Choroid plexus epithelial cell (primary cell): ENCODE measurements at regions not wholly inside any gene's neighbourhood (a gene's known extent, or its start where the extent isn't known, plus 50 kb on each side); places are given as distances from the start of the nearest gene placed in this dataset.

Experiments used
- DNase-seq: peaks from one replicate; pipeline ENCODE4 v3.0.0-alpha.2; 2010; ENCODE audit warnings: low read depth
- H3K4me3 ChIP-seq: 2 replicates; pipeline ENCODE4 v1.5.1; 2011; ENCODE audit warnings: low read depth, mild to moderate bottlenecking, control low read depth, low read length, moderate library complexity
- TF ChIP-seq, protein P1 (sequence below): conservative IDR thresholded peaks from 2 replicates; pipeline ENCODE4 v1.5.1; 2011; ENCODE audit warnings: low read depth, mild to moderate bottlenecking, control low read depth, inconsistent platforms, low read length, moderate library complexity

DNA sequence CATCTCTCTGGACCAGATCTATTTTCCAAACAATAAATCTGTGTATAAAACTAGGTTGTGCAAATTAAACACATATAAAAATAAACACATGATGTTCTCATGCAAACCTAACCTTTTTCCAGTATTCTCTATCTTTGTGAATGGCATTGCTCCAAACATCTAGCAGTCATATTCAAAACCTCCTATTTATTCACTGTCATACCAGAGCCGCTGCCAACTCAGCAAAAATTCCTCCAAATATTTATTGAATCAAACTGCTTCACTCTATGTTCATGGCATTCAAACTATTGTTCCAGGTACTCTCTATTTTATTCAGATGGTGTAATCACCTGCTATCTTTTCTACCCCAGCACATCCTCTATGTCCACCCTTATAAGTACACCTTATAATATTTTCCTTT lies 652.1 kb upstream of the RIOK2 start:
- DNase-seq = no peak
- TF ChIP-seq, protein P1, sequence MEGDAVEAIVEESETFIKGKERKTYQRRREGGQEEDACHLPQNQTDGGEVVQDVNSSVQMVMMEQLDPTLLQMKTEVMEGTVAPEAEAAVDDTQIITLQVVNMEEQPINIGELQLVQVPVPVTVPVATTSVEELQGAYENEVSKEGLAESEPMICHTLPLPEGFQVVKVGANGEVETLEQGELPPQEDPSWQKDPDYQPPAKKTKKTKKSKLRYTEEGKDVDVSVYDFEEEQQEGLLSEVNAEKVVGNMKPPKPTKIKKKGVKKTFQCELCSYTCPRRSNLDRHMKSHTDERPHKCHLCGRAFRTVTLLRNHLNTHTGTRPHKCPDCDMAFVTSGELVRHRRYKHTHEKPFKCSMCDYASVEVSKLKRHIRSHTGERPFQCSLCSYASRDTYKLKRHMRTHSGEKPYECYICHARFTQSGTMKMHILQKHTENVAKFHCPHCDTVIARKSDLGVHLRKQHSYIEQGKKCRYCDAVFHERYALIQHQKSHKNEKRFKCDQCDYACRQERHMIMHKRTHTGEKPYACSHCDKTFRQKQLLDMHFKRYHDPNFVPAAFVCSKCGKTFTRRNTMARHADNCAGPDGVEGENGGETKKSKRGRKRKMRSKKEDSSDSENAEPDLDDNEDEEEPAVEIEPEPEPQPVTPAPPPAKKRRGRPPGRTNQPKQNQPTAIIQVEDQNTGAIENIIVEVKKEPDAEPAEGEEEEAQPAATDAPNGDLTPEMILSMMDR = no peak

GRCh38 chr5:97836816-97837215 lies 653.8 kb upstream of the RIOK2 start:
- DNase-seq = no peak
- TF ChIP-seq, protein P1 = no peak
- no peak overlapping the region for H3K4me3 ChIP-seq

More for the DNA sequence above, 652.1 kb upstream of the RIOK2 start:
- no peak overlapping the region for H3K4me3 ChIP-seq

- DNase-seq = peak; percentile 97
- TF ChIP-seq, protein P1 = no peak
Measured at GRCh38 chr5:97838214-97838613, 655.2 kb upstream of the RIOK2 start.

DNA sequence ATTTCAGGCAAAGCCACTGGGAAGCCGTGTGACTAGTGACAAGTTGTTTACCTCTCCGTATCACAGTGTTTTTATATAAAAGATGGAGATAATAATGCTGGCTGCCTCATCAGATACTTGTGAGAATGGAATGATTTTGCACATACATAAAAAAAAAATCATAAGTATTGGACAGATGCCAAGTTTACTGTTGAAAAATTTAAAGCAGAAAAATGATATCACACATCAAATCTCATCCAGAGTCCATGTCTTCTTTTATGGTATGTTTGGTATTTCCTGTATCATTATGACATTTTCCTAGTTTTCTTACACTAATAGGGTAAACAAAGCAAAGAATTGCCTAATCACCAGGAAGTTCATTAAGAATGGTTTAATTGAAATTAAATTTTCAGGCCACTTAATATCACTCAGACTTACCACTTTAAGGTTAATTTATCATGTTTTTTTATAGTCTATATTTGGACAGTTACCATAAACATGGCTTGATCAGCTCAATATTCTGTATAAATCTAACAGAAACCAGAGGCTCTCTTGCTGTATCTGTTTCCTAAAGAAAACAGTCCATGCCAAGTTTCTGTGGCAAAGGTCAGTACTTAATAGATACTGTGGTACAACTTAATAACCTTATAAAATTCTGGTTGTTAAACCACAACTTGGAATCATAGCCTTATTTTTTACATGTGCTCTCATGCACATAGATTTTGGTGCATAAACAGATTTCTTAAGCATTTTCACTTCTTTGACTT lies 656.5 kb upstream of the RIOK2 start:
- peak; percentile 75 for DNase-seq
- no peak overlapping the region for H3K4me3 ChIP-seq
- TF ChIP-seq, protein P1 = no peak

More at GRCh38 chr5:97838214-97838613, 655.2 kb upstream of the RIOK2 start:
- no peak overlapping the region for H3K4me3 ChIP-seq

- H3K4me3 ChIP-seq = no peak overlapping the region
- DNase-seq = no peak
- TF ChIP-seq, protein P1 = no peak
Measured at GRCh38 chr5:97840643-97841042, 657.6 kb upstream of the RIOK2 start.

DNA sequence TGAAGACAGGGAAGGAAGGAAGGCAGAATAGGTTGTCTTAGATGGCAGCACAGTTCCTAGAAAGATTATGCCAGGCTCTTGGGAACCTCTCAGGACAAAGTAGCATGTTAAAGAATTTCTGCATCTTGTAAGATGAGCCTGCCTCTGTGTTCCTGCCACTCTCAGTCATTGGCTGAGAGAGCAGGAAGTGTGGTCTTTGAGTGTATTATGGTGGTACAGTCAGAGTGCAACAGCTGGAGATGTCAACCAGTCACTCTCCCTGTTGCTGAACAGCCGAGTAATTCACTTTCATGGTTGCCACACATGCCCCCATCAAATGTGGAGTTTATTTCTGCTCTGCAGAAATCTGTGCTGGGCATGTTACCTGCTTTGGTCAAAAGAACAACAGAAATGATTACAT lies 659.6 kb upstream of the RIOK2 start:
- no peak for DNase-seq
- TF ChIP-seq, protein P1 = no peak
- H3K4me3 ChIP-seq = no peak overlapping the region

DNA sequence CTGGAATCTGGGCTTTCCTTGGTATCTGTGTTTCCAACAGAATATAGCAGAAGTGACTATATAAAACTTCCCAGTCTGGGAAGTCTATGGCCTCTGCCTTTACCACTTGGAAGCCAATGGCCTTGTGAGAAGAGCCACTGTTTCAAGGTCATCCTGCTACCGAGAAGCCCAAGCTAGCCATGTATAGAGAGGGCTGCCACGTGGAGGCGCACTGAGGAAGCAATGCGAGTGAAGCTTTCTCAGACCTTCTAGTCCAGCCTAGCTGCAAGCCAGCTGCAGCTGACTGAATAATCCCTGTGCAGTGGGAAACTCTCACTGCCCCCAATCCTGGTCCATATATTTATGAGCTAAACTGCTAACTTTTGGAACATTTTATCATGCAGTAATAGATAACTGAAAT lies 661.8 kb upstream of the RIOK2 start:
- H3K4me3 ChIP-seq = no peak overlapping the region
- DNase-seq = no peak
- TF ChIP-seq, protein P1 = no peak
